ENCODE measurements at regions not wholly inside any gene's neighbourhood (a gene's known extent, or its start where the extent isn't known, plus 50 kb on each side); places are given as distances from the start of the nearest gene placed in this dataset.

DNA sequence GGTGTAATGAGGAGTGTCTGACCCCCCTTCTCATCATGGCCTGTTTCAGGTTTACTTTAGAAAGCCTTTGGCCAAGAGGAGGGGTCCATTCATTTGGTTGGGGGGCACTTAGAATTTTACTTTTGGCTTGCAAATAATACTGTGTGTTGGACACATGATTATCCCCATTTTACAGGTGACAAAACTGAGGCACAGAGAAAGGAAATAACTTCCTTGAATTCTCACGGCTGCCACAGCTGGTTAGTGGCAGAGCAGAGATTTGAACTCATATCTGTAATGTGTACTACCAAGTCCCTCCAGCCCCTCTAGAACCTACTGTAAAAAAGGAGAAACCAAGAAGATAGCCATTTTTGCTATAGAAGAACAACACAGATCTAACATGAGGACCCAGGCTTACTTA lies 124.8 kb upstream of the NDUFV2 start:
- no peak for DNase-seq
- TF ChIP-seq, protein P1, sequence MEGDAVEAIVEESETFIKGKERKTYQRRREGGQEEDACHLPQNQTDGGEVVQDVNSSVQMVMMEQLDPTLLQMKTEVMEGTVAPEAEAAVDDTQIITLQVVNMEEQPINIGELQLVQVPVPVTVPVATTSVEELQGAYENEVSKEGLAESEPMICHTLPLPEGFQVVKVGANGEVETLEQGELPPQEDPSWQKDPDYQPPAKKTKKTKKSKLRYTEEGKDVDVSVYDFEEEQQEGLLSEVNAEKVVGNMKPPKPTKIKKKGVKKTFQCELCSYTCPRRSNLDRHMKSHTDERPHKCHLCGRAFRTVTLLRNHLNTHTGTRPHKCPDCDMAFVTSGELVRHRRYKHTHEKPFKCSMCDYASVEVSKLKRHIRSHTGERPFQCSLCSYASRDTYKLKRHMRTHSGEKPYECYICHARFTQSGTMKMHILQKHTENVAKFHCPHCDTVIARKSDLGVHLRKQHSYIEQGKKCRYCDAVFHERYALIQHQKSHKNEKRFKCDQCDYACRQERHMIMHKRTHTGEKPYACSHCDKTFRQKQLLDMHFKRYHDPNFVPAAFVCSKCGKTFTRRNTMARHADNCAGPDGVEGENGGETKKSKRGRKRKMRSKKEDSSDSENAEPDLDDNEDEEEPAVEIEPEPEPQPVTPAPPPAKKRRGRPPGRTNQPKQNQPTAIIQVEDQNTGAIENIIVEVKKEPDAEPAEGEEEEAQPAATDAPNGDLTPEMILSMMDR (IDR thresholded peaks at IDR 0.05): no peak
- no peak for TF ChIP-seq POLR2A (IDR thresholded peaks at IDR 0.05)
- TF ChIP-seq EP300 (IDR thresholded peaks at IDR 0.05): no peak
- TF ChIP-seq POLR2AphosphoS5 (IDR thresholded peaks at IDR 0.05): no peak
- Histone ChIP-seq H3K27me3 (no peaks in the 10 kb centered on the region), H3K4me1 (peaks cover 0 to 25% (median 0%) of the 10 kb centered on the region in 4 donors), H3K36me3 (no peaks in the 10 kb centered on the region), H3K27ac (no peak overlapping the region), H3K4me3 (no peak overlapping the region), H3K9me3 (no peaks in the 10 kb centered on the region)
- intact Hi-C loops (cut with DNase I; ENCODE audit: low total_unique reads): no loop called here
- 89 to 100% (median 95%) methylated on average over 1 of the region's 1 CpG for WGBS, 5 donors

- Histone ChIP-seq H3K36me3 (no peaks in the 10 kb centered on the region), H3K4me1 (peaks cover 0 to 27% (median 0%) of the 10 kb centered on the region in 4 donors), H3K4me3 (no peak overlapping the region), H3K9me3 (no peaks in the 10 kb centered on the region), H3K27me3 (no peaks in the 10 kb centered on the region), H3K27ac (no peak overlapping the region)
- WGBS, 5 donors: 78 to 89% (median 86%) methylated on average over 6 of the region's 6 CpGs
- TF ChIP-seq EP300 (IDR thresholded peaks at IDR 0.05) (no peak), POLR2A (IDR thresholded peaks at IDR 0.05) (no peak), POLR2AphosphoS5 (IDR thresholded peaks at IDR 0.05) (no peak)
- TF ChIP-seq, protein P1 (IDR thresholded peaks at IDR 0.05): no peak
- DNase-seq: no peak
- intact Hi-C loops (cut with DNase I; ENCODE audit: low total_unique reads): no loop called here
Observed at GRCh38 chr18:8978394-8978793, 124.1 kb upstream of the NDUFV2 start.

- Histone ChIP-seq H3K27ac (peak overlapping the region in 1 of 5 donors; percentile 50), H3K4me1 (peaks cover 0 to 27% (median 0%) of the 10 kb centered on the region in 4 donors), H3K27me3 (no peaks in the 10 kb centered on the region), H3K4me3 (no peak overlapping the region), H3K36me3 (no peaks in the 10 kb centered on the region), H3K9me3 (no peaks in the 10 kb centered on the region)
- intact Hi-C loops (cut with DNase I; ENCODE audit: low total_unique reads): no loop called here
- no peak for TF ChIP-seq POLR2A (IDR thresholded peaks at IDR 0.05)
- TF ChIP-seq, protein P1 (IDR thresholded peaks at IDR 0.05): no peak
- TF ChIP-seq POLR2AphosphoS5 (IDR thresholded peaks at IDR 0.05): no peak
- no peak for TF ChIP-seq EP300 (IDR thresholded peaks at IDR 0.05)
- no peak for DNase-seq
- 76 to 91% (median 85%) methylated on average over 3 of the region's 3 CpGs for WGBS, 5 donors
Observed at GRCh38 chr18:8979258-8979988, 123.1 kb upstream of the NDUFV2 start.

- 90 to 97% (median 96%) methylated on average over 6 of the region's 6 CpGs for WGBS, 5 donors
- no peaks in the 10 kb centered on the region for H3K27me3 ChIP-seq
- no peak for TF ChIP-seq POLR2AphosphoS5 (IDR thresholded peaks at IDR 0.05)
- no peak for TF ChIP-seq POLR2A (IDR thresholded peaks at IDR 0.05)
- TF ChIP-seq, protein P1 (IDR thresholded peaks at IDR 0.05): no peak
- TF ChIP-seq EP300 (IDR thresholded peaks at IDR 0.05): no peak
- H3K4me1 ChIP-seq: peaks cover 0 to 27% (median 0%) of the 10 kb centered on the region in 4 donors
- no peak overlapping the region for H3K4me3 ChIP-seq
- no peak for DNase-seq
- H3K27ac ChIP-seq: peak overlapping the region in 2 of 5 donors; percentile 30 to 50
- intact Hi-C loops (cut with DNase I; ENCODE audit: low total_unique reads): loop anchor here (5.0 to 10.0 kb wide), 2 partner anchors 288 to 326 kb away; no protein-coding TSS in a partner anchor
- H3K9me3 ChIP-seq: no peaks in the 10 kb centered on the region
- H3K36me3 ChIP-seq: no peaks in the 10 kb centered on the region
Observed at GRCh38 chr18:8980496-8980895, 122.0 kb upstream of the NDUFV2 start.
